ENCODE measurements at regions not wholly inside any gene's neighbourhood (a gene's known extent, or its start where the extent isn't known, plus 50 kb on each side); places are given as distances from the start of the nearest gene placed in this dataset.

DNA sequence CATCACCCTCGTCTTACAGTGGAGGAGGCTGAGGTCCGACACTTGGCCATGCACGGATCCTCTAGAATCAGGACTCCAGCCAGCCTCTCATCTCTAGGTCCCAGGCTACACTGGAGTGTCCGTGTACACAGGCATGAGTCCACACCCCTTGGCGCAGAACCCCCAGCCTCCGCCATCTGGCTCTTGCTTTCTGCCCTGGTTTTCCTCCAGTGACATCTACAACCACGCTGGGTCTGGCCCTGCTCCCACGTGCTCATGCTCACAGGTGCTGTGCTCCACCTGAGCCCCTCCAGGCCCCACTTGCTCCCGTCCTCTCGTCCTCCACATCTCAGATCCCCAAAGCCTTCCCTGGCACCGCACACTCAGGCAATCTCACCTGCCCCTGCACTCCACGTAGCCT, 260.8 kb downstream of the ENGASE start:
- no peak for ATAC-seq (ENCODE audit: insufficient number of reproducible peaks, low FRiP score, low read depth)
- Histone ChIP-seq H3K27ac (no peak overlapping the region), H3K4me1 (ENCODE audit: control insufficient read depth in 1 of 2, low read depth in 2 of 2) (no peaks in the 10 kb centered on the region), H3K4me3 (no peak overlapping the region), H3K27me3 (replicated peaks; ENCODE audit: insufficient read depth) (no peaks in the 10 kb centered on the region), H3K36me3 (no peaks in the 10 kb centered on the region), H3K9me3 (no peaks in the 10 kb centered on the region)
- no peak for TF ChIP-seq CTCF (IDR thresholded peaks at IDR 0.05)
- DNase-seq (ENCODE audit: low spot score): no peak

- ATAC-seq (ENCODE audit: insufficient number of reproducible peaks, low FRiP score, low read depth) (no peak), DNase-seq (ENCODE audit: low spot score) (no peak)
- Histone ChIP-seq H3K36me3 (no peaks in the 10 kb centered on the region), H3K4me1 (ENCODE audit: control insufficient read depth in 1 of 2, low read depth in 2 of 2) (no peaks in the 10 kb centered on the region), H3K4me3 (no peak overlapping the region), H3K27me3 (replicated peaks; ENCODE audit: insufficient read depth) (no peaks in the 10 kb centered on the region), H3K27ac (no peak overlapping the region), H3K9me3 (no peaks in the 10 kb centered on the region)
- TF ChIP-seq CTCF (IDR thresholded peaks at IDR 0.05): no peak
Observed at GRCh38 chr17:79332011-79332554, 257.5 kb downstream of the ENGASE start.

- TF ChIP-seq CTCF (IDR thresholded peaks at IDR 0.05): no peak
- no peak for ATAC-seq (ENCODE audit: insufficient number of reproducible peaks, low FRiP score, low read depth)
- Histone ChIP-seq H3K27me3 (replicated peaks; ENCODE audit: insufficient read depth) (no peaks in the 10 kb centered on the region), H3K27ac (no peak overlapping the region), H3K36me3 (no peaks in the 10 kb centered on the region), H3K4me3 (no peak overlapping the region), H3K9me3 (no peaks in the 10 kb centered on the region), H3K4me1 (ENCODE audit: control insufficient read depth in 1 of 2, low read depth in 2 of 2) (no peaks in the 10 kb centered on the region)
- no peak for DNase-seq (ENCODE audit: low spot score)
Observed at GRCh38 chr17:79331492-79331891, 256.9 kb downstream of the ENGASE start.

GRCh38 chr17:79330696-79331095, 256.1 kb downstream of the ENGASE start:
- no peaks in the 10 kb centered on the region for H3K36me3 ChIP-seq
- H3K9me3 ChIP-seq: no peaks in the 10 kb centered on the region
- H3K27me3 ChIP-seq (replicated peaks; ENCODE audit: insufficient read depth): no peaks in the 10 kb centered on the region
- no peak for ATAC-seq (ENCODE audit: insufficient number of reproducible peaks, low FRiP score, low read depth)
- H3K4me1 ChIP-seq (ENCODE audit: control insufficient read depth in 1 of 2, low read depth in 2 of 2): no peaks in the 10 kb centered on the region
- DNase-seq (ENCODE audit: low spot score): no peak
- no peak overlapping the region for H3K27ac ChIP-seq
- no peak overlapping the region for H3K4me3 ChIP-seq
- TF ChIP-seq CTCF (IDR thresholded peaks at IDR 0.05): no peak

DNA sequence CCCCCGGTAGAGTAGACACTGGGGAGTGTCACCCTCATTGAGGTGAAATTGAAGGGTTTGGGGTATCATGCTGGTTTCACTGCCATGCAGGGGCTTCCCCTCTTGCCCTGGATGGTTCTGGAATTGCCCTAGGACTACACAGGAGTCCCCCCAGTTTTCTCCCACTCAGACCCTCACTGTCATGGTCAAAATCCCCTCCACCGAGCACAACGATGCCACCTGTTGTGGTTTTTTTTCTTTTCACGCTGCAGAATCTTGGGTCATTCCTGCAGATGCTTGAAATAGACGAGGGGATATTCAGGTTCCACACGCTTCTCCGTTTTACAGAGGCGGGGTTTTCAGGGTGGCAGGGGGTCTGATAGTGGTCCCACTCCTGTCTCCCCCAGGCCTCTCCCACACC, 255.6 kb downstream of the ENGASE start:
- Histone ChIP-seq H3K4me3 (no peak overlapping the region), H3K27me3 (replicated peaks; ENCODE audit: insufficient read depth) (no peaks in the 10 kb centered on the region), H3K36me3 (no peaks in the 10 kb centered on the region), H3K4me1 (ENCODE audit: control insufficient read depth in 1 of 2, low read depth in 2 of 2) (no peaks in the 10 kb centered on the region), H3K9me3 (no peaks in the 10 kb centered on the region), H3K27ac (no peak overlapping the region)
- no peak for TF ChIP-seq CTCF (IDR thresholded peaks at IDR 0.05)
- DNase-seq (ENCODE audit: low spot score) (no peak), ATAC-seq (ENCODE audit: insufficient number of reproducible peaks, low FRiP score, low read depth) (no peak)

Measured in thoracic aorta (tissue), 2 donors.